ENCODE measurements at regions not wholly inside any gene's neighbourhood (a gene's known extent, or its start where the extent isn't known, plus 50 kb on each side); places are given as distances from the start of the nearest gene placed in this dataset.

DNA sequence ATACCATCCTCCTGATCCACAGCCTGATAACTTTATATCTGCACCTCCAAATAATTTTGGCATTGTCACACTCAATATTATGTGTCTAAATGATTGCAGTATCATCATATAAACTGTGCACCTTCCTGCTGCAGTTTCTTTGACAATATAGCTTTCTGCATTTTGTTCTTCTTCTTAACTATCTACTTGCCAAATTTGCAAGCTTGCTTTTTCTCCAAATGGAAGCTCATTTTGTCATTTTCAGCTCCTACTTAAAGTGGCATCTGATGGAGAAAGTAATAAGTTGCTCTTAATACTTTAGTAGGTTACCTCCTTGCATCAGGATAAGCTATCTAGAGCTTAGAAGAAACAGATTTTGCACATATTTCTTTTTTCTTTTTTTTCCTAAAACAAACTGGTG lies 74.0 kb upstream of the DEFB112 start:
- TF ChIP-seq HOXA7 (CRISPR knock-in tag; IDR thresholded peaks at IDR 0.05; ENCODE audit: borderline replicate concordance) (no peak), ZNF670 (tag by site-specific recombination; IDR thresholded peaks at IDR 0.05; ENCODE audit: low read depth) (no peak), ZSCAN23 (tag by site-specific recombination; IDR thresholded peaks at IDR 0.05) (no peak), ZNF629 (tag by site-specific recombination; IDR thresholded peaks at IDR 0.05) (no peak), KLF1 (tag by site-specific recombination; IDR thresholded peaks at IDR 0.05) (no peak), ZNF350 (tag by site-specific recombination; IDR thresholded peaks at IDR 0.05) (no peak)
- TF ChIP-seq, protein P1, sequence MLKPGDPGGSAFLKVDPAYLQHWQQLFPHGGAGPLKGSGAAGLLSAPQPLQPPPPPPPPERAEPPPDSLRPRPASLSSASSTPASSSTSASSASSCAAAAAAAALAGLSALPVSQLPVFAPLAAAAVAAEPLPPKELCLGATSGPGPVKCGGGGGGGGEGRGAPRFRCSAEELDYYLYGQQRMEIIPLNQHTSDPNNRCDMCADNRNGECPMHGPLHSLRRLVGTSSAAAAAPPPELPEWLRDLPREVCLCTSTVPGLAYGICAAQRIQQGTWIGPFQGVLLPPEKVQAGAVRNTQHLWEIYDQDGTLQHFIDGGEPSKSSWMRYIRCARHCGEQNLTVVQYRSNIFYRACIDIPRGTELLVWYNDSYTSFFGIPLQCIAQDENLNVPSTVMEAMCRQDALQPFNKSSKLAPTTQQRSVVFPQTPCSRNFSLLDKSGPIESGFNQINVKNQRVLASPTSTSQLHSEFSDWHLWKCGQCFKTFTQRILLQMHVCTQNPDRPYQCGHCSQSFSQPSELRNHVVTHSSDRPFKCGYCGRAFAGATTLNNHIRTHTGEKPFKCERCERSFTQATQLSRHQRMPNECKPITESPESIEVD (tag by site-specific recombination; IDR thresholded peaks at IDR 0.05): no peak
- TF ChIP-seq, protein P2, sequence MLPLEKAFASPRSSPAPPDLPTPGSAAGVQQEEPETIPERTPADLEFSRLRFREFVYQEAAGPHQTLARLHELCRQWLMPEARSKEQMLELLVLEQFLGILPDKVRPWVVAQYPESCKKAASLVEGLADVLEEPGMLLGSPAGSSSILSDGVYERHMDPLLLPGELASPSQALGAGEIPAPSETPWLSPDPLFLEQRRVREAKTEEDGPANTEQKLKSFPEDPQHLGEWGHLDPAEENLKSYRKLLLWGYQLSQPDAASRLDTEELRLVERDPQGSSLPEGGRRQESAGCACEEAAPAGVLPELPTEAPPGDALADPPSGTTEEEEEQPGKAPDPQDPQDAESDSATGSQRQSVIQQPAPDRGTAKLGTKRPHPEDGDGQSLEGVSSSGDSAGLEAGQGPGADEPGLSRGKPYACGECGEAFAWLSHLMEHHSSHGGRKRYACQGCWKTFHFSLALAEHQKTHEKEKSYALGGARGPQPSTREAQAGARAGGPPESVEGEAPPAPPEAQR (tag by site-specific recombination; IDR thresholded peaks at IDR 0.05): no peak
- TF ChIP-seq, protein P3, sequence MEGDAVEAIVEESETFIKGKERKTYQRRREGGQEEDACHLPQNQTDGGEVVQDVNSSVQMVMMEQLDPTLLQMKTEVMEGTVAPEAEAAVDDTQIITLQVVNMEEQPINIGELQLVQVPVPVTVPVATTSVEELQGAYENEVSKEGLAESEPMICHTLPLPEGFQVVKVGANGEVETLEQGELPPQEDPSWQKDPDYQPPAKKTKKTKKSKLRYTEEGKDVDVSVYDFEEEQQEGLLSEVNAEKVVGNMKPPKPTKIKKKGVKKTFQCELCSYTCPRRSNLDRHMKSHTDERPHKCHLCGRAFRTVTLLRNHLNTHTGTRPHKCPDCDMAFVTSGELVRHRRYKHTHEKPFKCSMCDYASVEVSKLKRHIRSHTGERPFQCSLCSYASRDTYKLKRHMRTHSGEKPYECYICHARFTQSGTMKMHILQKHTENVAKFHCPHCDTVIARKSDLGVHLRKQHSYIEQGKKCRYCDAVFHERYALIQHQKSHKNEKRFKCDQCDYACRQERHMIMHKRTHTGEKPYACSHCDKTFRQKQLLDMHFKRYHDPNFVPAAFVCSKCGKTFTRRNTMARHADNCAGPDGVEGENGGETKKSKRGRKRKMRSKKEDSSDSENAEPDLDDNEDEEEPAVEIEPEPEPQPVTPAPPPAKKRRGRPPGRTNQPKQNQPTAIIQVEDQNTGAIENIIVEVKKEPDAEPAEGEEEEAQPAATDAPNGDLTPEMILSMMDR (tag by site-specific recombination; IDR thresholded peaks at IDR 0.05): no peak
- TF ChIP-seq, protein P4, sequence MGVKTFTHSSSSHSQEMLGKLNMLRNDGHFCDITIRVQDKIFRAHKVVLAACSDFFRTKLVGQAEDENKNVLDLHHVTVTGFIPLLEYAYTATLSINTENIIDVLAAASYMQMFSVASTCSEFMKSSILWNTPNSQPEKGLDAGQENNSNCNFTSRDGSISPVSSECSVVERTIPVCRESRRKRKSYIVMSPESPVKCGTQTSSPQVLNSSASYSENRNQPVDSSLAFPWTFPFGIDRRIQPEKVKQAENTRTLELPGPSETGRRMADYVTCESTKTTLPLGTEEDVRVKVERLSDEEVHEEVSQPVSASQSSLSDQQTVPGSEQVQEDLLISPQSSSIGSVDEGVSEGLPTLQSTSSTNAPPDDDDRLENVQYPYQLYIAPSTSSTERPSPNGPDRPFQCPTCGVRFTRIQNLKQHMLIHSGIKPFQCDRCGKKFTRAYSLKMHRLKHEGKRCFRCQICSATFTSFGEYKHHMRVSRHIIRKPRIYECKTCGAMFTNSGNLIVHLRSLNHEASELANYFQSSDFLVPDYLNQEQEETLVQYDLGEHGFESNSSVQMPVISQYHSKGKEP (tag by site-specific recombination; IDR thresholded peaks at IDR 0.05): no peak
- TF ChIP-seq, protein P5, sequence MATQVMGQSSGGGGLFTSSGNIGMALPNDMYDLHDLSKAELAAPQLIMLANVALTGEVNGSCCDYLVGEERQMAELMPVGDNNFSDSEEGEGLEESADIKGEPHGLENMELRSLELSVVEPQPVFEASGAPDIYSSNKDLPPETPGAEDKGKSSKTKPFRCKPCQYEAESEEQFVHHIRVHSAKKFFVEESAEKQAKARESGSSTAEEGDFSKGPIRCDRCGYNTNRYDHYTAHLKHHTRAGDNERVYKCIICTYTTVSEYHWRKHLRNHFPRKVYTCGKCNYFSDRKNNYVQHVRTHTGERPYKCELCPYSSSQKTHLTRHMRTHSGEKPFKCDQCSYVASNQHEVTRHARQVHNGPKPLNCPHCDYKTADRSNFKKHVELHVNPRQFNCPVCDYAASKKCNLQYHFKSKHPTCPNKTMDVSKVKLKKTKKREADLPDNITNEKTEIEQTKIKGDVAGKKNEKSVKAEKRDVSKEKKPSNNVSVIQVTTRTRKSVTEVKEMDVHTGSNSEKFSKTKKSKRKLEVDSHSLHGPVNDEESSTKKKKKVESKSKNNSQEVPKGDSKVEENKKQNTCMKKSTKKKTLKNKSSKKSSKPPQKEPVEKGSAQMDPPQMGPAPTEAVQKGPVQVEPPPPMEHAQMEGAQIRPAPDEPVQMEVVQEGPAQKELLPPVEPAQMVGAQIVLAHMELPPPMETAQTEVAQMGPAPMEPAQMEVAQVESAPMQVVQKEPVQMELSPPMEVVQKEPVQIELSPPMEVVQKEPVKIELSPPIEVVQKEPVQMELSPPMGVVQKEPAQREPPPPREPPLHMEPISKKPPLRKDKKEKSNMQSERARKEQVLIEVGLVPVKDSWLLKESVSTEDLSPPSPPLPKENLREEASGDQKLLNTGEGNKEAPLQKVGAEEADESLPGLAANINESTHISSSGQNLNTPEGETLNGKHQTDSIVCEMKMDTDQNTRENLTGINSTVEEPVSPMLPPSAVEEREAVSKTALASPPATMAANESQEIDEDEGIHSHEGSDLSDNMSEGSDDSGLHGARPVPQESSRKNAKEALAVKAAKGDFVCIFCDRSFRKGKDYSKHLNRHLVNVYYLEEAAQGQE (tag by site-specific recombination; IDR thresholded peaks at IDR 0.05): no peak
- TF ChIP-seq, protein P6, sequence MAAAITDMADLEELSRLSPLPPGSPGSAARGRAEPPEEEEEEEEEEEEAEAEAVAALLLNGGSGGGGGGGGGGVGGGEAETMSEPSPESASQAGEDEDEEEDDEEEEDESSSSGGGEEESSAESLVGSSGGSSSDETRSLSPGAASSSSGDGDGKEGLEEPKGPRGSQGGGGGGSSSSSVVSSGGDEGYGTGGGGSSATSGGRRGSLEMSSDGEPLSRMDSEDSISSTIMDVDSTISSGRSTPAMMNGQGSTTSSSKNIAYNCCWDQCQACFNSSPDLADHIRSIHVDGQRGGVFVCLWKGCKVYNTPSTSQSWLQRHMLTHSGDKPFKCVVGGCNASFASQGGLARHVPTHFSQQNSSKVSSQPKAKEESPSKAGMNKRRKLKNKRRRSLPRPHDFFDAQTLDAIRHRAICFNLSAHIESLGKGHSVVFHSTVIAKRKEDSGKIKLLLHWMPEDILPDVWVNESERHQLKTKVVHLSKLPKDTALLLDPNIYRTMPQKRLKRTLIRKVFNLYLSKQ (tag by site-specific recombination; IDR thresholded peaks at IDR 0.05; ENCODE audit: borderline replicate concordance): no peak
- TF ChIP-seq, protein P7, sequence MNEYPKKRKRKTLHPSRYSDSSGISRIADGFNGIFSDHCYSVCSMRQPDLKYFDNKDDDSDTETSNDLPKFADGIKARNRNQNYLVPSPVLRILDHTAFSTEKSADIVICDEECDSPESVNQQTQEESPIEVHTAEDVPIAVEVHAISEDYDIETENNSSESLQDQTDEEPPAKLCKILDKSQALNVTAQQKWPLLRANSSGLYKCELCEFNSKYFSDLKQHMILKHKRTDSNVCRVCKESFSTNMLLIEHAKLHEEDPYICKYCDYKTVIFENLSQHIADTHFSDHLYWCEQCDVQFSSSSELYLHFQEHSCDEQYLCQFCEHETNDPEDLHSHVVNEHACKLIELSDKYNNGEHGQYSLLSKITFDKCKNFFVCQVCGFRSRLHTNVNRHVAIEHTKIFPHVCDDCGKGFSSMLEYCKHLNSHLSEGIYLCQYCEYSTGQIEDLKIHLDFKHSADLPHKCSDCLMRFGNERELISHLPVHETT (tag by site-specific recombination; IDR thresholded peaks at IDR 0.05): no peak
- TF ChIP-seq, protein P8, sequence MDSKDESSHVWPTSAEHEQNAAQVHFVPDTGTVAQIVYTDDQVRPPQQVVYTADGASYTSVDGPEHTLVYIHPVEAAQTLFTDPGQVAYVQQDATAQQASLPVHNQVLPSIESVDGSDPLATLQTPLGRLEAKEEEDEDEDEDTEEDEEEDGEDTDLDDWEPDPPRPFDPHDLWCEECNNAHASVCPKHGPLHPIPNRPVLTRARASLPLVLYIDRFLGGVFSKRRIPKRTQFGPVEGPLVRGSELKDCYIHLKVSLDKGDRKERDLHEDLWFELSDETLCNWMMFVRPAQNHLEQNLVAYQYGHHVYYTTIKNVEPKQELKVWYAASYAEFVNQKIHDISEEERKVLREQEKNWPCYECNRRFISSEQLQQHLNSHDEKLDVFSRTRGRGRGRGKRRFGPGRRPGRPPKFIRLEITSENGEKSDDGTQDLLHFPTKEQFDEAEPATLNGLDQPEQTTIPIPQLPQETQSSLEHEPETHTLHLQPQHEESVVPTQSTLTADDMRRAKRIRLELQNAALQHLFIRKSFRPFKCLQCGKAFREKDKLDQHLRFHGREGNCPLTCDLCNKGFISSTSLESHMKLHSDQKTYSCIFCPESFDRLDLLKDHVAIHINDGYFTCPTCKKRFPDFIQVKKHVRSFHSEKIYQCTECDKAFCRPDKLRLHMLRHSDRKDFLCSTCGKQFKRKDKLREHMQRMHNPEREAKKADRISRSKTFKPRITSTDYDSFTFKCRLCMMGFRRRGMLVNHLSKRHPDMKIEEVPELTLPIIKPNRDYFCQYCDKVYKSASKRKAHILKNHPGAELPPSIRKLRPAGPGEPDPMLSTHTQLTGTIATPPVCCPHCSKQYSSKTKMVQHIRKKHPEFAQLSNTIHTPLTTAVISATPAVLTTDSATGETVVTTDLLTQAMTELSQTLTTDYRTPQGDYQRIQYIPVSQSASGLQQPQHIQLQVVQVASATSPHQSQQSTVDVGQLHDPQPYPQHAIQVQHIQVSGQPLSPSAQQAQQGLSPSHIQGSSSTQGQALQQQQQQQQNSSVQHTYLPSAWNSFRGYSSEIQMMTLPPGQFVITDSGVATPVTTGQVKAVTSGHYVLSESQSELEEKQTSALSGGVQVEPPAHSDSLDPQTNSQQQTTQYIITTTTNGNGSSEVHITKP (tag by site-specific recombination; IDR thresholded peaks at IDR 0.05): no peak

Data from HEK293 (cell line).